ENCODE measurements at regions not wholly inside any gene's neighbourhood (a gene's known extent, or its start where the extent isn't known, plus 50 kb on each side); places are given as distances from the start of the nearest gene placed in this dataset.

GRCh38 chr5:4531756-4532704 lies 608.1 kb upstream of the ADAMTS16 start:
- no peak for DNase-seq

DNA sequence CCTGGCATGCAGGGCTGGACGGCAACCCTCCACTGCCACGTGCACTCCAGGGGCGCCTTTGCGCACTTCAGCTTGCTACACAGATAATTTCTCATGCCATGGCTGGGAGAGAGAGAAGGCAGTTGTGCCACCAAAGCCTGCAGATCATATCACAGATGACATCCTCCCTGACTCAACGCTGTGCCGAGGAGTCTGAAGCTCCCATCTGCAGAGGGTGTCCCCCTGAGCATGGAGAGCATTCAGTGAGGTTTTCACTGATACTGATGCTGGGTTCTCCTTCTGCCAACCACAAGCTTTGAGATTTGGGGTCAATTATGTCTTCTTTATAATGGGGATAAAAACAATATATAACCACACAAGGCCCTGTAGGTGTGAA lies 607.4 kb upstream of the ADAMTS16 start:
- DNase-seq = no peak

DNA sequence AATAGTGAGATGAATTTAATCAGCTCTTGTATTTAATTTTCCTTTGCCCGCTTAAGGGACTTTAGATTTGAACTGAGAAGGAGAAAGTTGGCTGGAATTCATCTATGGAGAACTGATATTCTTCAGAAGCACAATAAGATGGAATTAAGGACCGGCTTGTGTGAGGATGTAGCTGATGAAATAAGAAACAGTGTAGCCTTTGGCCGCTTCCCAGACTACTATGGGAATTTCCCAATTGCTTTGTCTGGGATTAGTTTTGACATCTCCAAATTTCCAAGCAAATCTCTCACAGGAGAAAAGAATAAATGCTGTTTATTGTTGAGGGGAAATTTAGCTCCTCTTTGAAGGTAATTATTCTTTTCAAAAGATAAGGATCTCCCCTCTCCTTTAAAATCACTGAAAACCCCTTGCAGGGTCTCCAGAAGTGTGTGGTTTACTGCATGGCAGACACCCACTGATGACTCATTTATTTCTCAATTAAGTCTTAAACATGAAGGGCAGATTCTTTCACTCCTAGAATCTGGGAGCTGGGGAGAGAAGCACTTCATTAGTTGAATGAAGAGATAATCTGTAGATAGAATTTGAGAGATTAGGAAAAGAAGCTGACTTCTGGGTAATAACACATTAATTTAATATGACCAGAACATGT lies 606.5 kb upstream of the ADAMTS16 start:
- no peak for DNase-seq

DNA sequence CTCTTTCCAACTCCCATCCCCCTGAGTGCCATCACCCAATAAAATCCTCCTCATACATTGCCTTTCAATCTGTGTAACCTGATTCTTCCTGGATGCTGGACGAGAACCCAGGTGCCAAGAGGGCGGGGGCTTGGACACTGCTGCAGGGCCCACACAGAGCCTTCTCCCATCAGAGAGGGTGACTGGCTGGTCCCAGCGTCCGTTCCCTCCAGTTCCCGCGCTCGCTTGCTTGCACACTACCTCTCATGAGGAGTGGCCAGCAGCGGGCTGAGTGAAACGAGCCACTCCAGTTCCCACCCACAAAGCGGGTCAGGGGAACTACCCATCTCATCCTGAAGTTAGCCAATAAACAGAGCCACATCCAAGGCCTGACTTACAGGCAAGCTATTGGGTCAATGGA lies 602.6 kb upstream of the ADAMTS16 start:
- DNase-seq = no peak

- DNase-seq = no peak
These were observed 599.6 kb upstream of the ADAMTS16 start for GRCh38 chr5:4540375-4541173.

GRCh38 chr5:4541334-4541733 lies 598.8 kb upstream of the ADAMTS16 start:
- DNase-seq = no peak

GRCh38 chr5:4542145-4542778 lies 597.9 kb upstream of the ADAMTS16 start:
- no peak for DNase-seq

GRCh38 chr5:4544049-4544670 lies 596.0 kb upstream of the ADAMTS16 start:
- no peak for DNase-seq

DNA sequence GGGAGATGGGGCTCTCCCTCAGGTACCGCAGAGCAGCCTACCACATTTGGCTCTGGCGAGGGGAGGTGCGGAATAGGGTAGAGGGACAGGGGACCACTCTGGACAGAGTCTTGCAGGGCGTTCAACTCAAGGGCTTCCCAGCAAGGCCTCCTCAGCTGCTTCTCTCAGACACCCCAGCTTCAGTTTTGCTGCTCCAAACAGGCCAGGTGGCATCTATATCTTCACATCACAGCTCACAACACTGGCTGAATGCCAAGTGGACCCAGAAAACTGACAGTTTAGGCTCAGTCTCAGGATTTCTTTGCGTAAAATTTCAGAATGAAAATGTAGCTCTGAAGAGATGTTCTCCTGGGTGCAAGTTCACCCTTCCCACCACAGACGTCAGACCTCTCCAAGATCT lies 592.6 kb upstream of the ADAMTS16 start:
- DNase-seq = no peak

GRCh38 chr5:4548341-4548740 lies 591.8 kb upstream of the ADAMTS16 start:
- no peak for DNase-seq

DNA sequence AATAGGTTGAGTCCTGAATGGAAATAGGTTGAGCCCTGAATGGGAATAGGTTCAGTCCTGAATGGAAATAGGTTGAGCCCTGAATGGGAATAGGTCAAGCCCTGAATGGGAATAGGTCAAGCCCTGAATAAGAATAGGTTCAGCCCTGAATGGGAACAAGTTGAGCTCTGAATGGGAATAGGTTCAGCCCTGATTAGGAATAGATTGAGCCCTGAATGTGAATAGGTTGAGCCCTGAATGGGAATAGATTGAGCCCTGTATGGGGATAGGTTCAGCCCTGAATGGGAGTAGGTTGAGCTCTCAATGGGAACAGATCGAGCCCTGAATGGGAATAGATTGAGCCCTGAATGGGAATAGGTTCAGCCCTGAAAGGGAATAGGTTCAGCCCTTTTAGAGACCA lies 590.8 kb upstream of the ADAMTS16 start:
- DNase-seq = no peak

GRCh38 chr5:4551034-4551433 lies 589.1 kb upstream of the ADAMTS16 start:
- no peak for DNase-seq

DNA sequence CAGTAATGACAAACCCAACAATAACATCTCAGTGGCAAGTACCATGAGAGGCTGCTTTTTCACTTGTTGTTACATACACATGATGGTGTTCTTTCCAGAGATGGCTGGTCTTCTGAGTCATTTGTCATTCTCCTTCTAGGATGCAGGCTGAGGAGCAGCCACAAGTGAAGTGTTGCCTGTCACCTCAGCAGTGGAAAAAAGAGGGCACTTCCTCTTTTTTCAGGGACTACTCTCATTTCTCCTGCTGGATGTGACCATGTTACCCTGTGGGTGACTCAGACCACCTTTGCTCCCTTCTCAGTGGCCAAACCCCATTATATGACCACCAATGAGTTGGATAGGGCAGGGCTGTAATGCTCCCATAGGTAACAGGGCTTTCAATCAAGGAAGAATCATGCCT lies 587.0 kb upstream of the ADAMTS16 start:
- DNase-seq = no peak

- no peak for DNase-seq
These were observed 586.2 kb upstream of the ADAMTS16 start for GRCh38 chr5:4553978-4554377.

GRCh38 chr5:4555725-4556285 lies 584.3 kb upstream of the ADAMTS16 start:
- no peak for DNase-seq

DNA sequence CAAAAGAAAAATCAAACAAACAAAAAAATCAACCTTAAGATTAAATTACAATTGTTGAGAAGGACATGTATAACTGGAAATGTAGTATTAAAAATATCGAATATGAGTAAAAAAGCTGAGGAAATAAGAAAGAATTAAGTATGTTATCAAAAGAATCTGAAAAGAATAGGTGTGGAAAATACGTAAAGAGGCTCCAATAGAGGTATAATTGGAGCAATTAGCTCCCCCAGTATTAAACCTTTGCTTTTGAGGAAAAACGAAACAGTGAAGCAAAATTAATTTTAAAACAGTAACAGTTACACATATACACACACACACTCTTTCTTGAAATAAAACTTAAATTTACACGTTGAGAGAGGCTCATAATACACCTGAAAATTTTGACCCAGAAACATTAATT lies 578.7 kb upstream of the ADAMTS16 start:
- no peak for DNase-seq

GRCh38 chr5:4563400-4563799 lies 576.7 kb upstream of the ADAMTS16 start:
- DNase-seq = no peak

GRCh38 chr5:4570047-4570995 lies 569.8 kb upstream of the ADAMTS16 start:
- DNase-seq = no peak

DNA sequence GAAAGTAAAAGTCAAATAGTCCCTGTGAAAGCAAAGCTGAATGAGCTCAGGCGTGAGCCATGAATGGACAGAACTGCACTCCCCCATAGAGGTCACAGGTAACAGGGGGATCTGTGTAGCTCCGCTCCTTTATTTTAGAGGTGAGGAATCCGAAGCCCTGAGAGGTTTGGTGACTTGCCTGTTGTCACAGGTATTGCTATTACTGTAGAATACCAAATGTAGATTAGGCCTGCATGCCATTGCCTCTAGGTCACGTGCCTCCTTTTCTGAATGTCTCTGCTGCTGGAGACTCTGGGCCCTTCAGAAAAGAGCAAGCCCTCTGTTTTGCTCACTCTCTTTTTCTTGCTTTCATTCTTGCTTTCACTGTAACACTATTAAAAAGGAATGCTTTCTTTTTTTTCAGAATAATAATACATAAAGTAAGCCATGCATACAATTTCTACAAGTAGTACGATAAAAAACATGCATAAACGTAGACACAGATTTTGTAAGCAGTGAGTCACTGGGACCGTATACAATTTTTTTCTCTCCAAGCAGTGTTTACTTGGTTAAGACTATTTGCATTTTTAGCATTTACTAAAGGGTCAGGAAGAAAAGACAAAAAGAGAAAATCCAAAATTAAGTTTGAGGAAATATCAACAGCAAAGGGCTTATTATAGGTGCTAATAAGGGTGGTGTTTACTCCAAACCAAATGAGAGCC lies 568.7 kb upstream of the ADAMTS16 start:
- DNase-seq = no peak
